ENCODE measurements at regions not wholly inside any gene's neighbourhood (a gene's known extent, or its start where the extent isn't known, plus 50 kb on each side); places are given as distances from the start of the nearest gene placed in this dataset.

DNA sequence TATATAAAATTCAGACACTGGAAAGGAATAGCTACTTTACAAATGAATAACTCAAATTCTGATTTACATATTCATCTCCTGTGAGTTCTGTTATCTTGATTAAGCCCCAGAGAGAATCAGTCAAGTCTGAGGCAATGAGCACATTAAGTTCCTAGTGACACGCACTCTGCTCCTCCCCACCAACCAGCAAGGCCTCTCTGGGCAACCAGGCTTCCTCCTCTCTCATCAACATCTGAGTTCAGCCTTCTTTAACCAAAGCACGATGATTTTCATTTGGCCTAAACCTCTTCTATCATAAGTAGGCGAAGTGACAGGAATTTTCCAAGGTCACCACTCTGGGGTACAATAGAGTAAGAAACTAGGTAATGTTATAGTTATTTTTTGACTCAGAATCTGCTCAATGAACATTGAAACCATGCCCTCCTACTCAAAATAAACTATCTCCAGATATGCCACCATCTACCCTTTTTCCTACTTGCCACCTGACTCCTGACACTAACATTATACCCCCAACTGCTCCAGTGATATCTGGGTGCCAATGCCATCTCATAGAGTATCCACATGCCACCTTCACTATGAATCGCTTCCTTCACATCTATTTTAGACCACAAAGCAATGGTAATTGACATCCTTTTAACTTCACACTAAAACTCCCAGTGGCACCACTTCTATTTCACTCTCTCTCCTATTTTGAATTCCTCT is 114.8 kb downstream of the FAM76B start:
- H3K27me3 ChIP-seq, result no peaks in the 10 kb centered on the region
- peaks cover 3% of the 10 kb centered on the region for H3K4me1 ChIP-seq
- H3K27ac ChIP-seq, result no peak overlapping the region
- no peak for ATAC-seq
- H3K4me3 ChIP-seq, result no peak overlapping the region
- H3K36me3 ChIP-seq, result no peaks in the 10 kb centered on the region
- DNase-seq, result no peak
- intact Hi-C loops (cut with DNase I), result no loop called here
- no peaks in the 10 kb centered on the region for H3K9me3 ChIP-seq
- TF ChIP-seq, protein P1, sequence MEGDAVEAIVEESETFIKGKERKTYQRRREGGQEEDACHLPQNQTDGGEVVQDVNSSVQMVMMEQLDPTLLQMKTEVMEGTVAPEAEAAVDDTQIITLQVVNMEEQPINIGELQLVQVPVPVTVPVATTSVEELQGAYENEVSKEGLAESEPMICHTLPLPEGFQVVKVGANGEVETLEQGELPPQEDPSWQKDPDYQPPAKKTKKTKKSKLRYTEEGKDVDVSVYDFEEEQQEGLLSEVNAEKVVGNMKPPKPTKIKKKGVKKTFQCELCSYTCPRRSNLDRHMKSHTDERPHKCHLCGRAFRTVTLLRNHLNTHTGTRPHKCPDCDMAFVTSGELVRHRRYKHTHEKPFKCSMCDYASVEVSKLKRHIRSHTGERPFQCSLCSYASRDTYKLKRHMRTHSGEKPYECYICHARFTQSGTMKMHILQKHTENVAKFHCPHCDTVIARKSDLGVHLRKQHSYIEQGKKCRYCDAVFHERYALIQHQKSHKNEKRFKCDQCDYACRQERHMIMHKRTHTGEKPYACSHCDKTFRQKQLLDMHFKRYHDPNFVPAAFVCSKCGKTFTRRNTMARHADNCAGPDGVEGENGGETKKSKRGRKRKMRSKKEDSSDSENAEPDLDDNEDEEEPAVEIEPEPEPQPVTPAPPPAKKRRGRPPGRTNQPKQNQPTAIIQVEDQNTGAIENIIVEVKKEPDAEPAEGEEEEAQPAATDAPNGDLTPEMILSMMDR (IDR thresholded peaks at IDR 0.05), result no peak

DNA sequence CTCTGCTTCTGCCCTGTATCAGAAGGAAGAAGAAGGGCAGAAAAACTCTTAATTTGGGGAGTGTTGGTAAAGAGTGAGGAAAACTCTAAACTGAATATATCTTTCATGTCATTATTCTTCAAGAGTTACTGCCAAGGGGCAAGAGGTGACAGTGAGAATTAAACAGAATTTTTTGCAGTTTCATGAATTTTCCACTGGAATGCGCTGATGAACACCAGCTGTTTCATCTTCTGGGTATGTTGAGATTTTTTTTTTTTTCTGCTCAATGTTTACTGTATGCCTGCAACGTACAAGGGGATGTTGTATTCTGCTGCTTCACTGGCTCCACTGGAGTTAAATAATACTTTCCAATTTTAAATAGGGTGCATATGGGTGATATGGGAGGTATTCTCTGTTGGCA is 117.8 kb downstream of the FAM76B start:
- Histone ChIP-seq H3K27me3 (no peaks in the 10 kb centered on the region), H3K4me1 (no peaks in the 10 kb centered on the region), H3K27ac (no peak overlapping the region), H3K4me3 (no peak overlapping the region), H3K9me3 (no peaks in the 10 kb centered on the region), H3K36me3 (no peaks in the 10 kb centered on the region)
- TF ChIP-seq, protein P1 (IDR thresholded peaks at IDR 0.05), result no peak
- DNase-seq, result no peak
- no peak for ATAC-seq
- intact Hi-C loops (cut with DNase I), result no loop called here

DNA sequence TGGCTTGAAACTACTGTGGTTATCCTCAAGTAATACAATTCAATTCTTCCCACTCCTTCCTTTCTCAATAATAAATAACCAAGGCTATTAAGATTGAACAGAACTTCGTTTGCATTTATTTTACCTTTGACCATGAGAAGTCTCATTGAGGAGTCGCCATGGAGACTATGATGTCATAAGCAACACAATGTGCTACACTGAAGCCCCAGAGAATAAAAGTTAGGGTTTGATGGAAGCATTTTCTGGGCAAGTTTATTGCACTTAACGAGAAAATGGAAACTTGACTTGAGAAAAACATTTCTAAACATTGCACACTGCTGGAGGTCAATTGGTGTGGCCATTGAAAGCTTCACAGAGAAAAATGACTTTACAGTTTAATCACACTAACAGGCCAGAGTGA is 121.5 kb downstream of the FAM76B start:
- DNase-seq, result no peak
- no peak overlapping the region for H3K27ac ChIP-seq
- no peaks in the 10 kb centered on the region for H3K36me3 ChIP-seq
- no peaks in the 10 kb centered on the region for H3K4me1 ChIP-seq
- H3K9me3 ChIP-seq, result no peaks in the 10 kb centered on the region
- intact Hi-C loops (cut with DNase I), result no loop called here
- ATAC-seq, result no peak
- no peak overlapping the region for H3K4me3 ChIP-seq
- H3K27me3 ChIP-seq, result no peaks in the 10 kb centered on the region
- TF ChIP-seq, protein P1 (IDR thresholded peaks at IDR 0.05), result no peak

DNA sequence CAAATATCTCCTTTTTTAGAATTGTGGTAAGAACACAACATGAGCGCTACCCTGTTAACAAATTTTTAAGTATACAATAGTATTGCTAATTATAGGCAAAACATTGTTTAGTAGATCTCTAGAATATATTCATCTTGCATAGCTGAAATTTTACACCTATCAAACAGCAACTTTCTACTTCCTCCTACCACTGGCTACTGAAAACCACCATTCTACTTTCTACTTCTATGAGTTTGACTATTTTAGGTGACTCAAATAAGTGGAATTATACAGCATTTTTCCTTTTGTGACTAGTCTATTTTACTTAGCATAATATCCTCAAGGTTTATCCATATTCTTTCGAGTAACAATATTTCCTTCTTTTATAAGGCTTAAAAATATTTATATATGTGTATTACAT is 128.4 kb downstream of the FAM76B start:
- Histone ChIP-seq H3K4me3 (no peak overlapping the region), H3K9me3 (no peaks in the 10 kb centered on the region), H3K4me1 (no peaks in the 10 kb centered on the region), H3K27me3 (no peaks in the 10 kb centered on the region), H3K36me3 (no peaks in the 10 kb centered on the region), H3K27ac (no peak overlapping the region)
- DNase-seq (no peak), ATAC-seq (no peak)
- TF ChIP-seq, protein P1 (IDR thresholded peaks at IDR 0.05), result no peak
- intact Hi-C loops (cut with DNase I), result no loop called here

DNA sequence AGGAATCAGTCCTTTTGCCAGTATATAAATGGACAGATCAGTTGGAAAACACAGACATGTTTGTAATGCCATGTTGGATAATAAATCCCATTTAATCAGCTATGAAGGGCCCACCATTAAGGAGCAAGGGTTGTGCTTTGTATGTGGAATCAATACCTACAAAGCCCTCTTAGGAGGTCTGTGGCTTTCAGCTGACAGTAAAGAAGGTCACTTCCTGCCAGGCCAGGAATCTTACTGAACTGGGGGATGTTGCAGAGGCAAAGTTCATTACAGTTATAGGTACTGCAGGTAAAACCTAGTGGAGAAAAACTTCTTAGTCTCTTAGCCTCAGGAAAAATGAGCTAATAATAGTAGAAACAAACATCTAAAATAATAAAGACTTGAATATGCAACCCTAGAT is 129.5 kb downstream of the FAM76B start:
- no peaks in the 10 kb centered on the region for H3K9me3 ChIP-seq
- no peaks in the 10 kb centered on the region for H3K27me3 ChIP-seq
- no peak overlapping the region for H3K27ac ChIP-seq
- H3K4me3 ChIP-seq, result no peak overlapping the region
- no peak for DNase-seq
- no peaks in the 10 kb centered on the region for H3K4me1 ChIP-seq
- TF ChIP-seq, protein P1 (IDR thresholded peaks at IDR 0.05), result no peak
- no peaks in the 10 kb centered on the region for H3K36me3 ChIP-seq
- intact Hi-C loops (cut with DNase I), result no loop called here
- ATAC-seq, result no peak

DNA sequence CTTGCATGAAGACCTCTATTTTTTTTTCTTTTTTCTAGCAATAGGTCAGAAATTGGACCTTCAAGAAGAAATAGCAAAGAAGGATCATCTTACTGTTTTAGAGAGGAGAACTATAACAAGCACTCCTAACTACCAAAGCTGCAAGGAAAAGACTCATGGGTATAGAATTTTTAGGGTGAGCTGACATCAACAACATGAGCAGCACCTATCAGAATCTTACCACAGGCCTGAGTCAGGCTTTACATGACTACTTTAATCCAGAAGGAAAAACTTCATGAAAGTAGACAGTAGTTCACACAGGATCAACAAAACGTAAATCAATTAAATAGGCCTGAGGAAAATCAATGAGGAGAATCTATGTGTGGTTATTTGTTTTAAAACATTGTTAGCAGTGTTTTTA is 130.5 kb downstream of the FAM76B start:
- H3K36me3 ChIP-seq, result no peaks in the 10 kb centered on the region
- H3K4me3 ChIP-seq, result no peak overlapping the region
- no peaks in the 10 kb centered on the region for H3K4me1 ChIP-seq
- DNase-seq (no peak), ATAC-seq (no peak)
- TF ChIP-seq, protein P1 (IDR thresholded peaks at IDR 0.05), result no peak
- intact Hi-C loops (cut with DNase I), result no loop called here
- H3K9me3 ChIP-seq, result no peaks in the 10 kb centered on the region
- no peaks in the 10 kb centered on the region for H3K27me3 ChIP-seq
- no peak overlapping the region for H3K27ac ChIP-seq

Measured in upper lobe of right lung (tissue), 1 donor.